ELR (cell line): ENCODE measurements at regions not wholly inside any gene's neighbourhood (a gene's known extent, or its start where the extent isn't known, plus 50 kb on each side); places are given as distances from the start of the nearest gene placed in this dataset.
"Not testable (repeated sequence)": the region's sequence is repeated elsewhere in the genome, so short reads cannot be mapped to it uniquely, and the experiment has no call there.

Source experiments
- DNase-seq: peaks from one replicate; pipeline ENCODE4 v3.0.0-alpha.2; 2015; ENCODE audit warnings: low read depth

DNA sequence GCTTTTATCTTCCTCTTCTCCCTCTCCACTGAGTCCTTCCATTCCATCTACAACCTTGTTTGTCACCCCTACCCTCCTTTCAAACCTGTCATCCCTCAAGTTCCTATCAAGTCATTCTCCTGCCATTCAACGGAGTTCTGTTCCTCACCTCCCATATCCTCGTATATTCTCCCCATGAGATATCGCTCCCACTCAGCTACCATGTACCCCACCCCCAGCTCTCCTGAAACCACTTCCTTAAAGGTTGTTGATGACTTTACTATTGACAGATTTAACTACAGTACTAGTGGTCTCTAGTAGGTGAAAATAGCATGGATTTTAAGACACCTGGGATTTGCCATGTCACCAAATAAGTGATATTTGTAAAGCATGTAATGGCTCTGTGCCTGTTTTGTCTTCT is 107.4 kb upstream of the BARHL2 start:
- DNase-seq = no peak

DNA sequence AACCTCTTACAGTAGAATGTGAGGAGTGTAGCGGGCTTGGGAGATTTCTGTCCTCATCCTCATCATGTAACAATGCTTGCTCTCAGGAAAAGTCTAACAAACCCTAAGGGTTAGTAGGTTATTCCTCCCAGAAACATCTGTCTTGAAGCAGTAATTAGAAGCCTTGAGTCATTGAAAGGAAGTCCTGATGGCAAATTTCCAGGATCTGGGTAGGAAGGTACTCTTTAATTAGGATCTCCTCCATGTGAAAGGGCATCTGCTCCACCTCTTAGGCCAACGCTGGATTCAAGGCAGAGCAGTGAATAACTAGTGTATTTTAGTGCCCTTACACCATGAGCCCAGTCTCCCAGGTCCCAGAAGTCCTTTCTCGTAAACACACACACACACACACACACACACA is 106.6 kb upstream of the BARHL2 start:
- no peak for DNase-seq

DNA sequence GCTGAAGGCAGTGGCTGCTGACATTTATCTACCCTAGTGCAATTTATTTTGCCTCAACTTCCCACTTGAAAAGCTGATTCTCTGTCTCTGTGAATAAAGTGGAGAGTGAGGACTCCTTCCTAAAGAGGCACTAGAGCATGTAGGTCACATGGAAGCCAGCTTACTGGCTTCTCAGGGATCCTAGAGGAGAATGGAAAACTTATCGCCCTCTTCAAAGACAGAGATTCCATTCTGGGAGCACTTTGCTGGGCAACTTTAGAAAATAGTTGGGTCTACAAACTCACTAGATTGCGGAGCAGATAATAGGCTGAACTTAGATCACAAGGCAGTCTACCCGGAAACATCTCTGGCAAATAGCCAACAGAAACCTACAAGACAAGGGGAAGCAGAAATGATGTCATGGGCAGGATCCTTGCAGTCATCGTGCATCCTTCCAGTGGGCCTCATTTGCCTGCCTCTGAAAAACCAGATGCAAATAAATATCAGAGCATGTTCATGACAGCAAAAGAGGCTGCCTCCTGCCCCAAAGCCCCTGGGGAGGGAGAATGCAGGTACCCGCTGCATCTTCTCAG is 104.8 kb upstream of the BARHL2 start:
- DNase-seq = no peak

DNA sequence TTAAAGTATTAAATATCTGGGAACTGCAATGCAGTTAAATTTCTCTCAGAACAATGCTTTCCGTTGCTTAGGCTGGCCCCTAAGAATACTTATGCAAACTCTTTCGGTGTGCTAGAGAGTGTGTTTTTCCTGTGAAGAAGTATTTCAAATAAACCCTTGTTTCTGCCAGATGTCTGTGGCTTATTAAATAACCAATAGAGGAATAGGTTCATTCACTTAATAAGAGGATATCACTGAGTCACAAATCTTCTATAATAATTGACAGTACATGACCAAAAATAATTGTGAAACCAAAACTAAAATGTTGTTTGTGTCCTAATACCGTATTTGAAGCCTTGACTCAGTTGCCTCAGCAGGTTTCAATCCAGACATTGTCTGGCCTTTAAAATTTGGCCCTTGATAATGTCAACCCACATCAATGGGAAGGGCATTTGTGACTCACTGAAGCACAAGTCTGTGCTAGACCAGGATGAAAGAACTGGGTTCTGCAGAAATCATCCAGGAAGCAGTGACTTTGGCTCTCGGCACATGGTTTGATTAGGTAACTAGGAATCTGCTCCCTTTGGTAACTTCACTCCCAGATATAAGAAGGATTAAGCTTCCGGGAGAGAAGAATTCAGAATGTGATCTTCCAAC is 104.2 kb upstream of the BARHL2 start:
- no peak for DNase-seq

DNA sequence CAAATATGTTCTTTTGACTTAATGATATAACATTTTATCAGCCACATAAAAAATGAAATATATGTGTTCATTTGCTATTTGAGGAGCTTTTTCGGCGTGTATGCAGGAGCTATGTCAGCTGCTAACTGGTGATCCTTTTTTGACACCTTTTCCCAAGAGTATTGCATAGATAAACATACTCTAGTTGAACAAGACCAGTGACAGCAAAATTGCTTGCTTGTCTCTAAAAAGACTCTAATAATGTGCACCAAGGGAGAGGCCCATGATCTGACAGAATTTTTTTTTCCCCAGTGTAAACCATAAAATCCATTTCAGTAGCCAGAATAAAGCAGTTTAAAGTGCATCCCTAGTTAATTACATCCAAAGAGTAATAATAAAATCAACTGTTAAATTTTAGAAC is 103.6 kb upstream of the BARHL2 start:
- no peak for DNase-seq

DNA sequence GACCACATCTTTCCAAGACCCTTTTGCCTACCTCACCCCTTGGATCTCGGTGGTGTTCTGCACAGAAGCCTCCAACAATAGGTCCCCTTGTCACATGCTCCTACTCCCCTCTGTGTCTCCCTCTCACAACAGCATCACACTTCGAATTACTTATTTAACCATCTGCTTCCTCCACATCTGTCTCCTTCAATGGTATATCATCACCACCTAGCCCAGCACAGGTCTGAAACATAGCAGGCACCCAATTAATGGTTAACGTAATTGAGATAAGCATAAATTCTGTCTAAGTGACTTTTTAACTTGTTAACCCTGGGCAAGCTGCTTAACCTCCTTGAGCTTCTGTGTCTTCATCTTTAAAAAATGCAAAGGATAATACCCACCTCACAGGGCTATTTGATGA is 100.3 kb upstream of the BARHL2 start:
- no peak for DNase-seq

DNA sequence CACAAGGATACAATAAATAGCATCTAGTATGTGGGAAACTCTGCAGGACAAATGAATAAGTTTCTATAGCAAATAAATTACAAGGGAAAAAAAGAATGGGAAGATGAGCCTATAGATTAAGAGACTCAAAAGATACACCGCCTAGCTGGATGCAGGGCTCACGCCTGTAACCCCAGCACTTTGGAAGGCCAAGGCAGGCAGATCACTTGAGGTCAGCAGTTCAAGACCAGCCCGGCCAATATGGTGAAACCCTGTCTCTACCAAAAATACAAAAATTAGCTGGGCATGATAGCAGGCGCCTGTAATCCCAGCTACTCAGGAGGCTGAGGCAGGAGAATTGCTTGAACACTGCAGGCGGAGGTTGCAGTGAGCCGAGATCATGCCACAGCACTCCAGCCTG is 95.1 kb upstream of the BARHL2 start:
- DNase-seq = not testable (repeated sequence)

DNA sequence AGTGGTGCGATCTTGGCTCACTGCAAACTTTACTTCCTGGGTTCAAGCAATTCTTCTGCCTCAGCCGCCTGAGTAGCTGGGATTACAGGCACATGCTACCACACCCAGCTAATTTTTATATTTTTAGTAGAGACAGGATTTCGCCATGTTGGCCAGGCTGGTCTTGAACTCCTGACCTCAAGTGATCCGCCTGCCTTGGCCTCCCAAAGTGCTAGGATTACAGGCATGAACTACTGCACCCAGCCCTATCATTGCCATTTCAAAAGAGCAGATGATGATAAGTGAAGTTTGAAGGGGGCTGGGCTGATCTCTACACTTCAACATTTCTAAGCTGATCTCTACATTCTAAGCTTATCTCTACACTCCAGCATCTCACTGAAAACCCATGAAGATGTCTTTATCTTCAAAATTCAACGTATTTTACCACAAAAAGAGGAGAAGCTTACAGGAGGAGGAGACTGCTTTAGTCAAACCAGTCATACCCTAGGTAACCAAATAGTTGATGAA is 94.4 kb upstream of the BARHL2 start:
- not testable (repeated sequence) for DNase-seq

DNA sequence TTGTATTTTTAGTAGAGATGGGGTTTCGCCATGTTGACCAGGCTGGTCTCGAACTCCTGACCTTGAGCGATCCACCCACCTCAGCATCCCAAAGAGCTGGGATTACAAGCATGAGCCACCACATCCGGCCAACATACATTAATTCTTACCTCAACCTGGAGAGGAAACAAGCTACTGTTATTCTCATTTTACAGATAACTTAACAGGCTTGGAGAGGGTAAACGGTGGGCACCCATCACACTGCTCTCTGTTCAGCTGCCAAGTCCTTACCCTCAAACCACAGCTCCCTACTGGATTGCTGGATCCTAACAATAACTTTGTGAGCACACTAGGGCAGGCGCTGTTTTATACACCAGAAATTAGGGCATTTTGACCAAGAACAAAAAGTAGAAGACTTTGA is 93.6 kb upstream of the BARHL2 start:
- no peak for DNase-seq

DNA sequence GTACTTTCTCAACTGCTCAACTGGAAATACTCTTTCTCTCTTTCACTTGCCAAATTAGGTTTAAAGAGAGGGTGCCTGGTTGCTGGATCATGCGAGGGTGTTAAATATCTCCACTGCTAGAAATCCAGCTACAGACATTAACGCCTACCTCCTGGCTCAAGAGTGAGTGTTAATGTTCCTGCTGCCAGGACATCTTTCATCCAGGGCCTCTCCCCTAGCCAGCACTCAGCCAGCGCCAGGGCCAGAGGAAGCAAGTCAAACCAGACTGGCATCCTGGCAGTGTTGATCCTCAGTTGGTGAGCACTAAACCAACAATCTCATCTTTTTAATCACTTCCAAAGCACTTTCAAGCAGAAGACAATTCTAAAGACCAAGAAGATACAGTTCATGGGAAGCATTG is 92.9 kb upstream of the BARHL2 start:
- no peak for DNase-seq

DNA sequence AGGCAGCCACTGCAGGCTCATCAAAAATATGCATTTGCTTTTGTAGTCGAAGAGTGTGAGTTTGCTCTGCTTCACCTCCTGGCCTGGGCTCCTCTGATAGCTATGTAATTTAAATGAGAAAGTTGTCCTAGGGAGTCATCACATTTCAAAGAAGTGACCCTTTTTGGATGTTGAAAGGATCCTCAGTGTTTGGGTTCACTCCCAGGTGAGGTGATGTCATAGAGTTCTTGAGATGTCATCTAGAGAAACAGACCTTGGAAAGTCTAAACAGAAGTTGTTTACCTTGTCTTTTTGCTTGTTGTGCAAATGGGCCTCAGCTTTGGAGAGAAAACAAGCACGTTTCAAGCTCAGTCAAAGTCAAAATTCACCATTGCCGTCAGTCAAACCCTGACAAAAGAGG is 92.0 kb upstream of the BARHL2 start:
- no peak for DNase-seq

DNA sequence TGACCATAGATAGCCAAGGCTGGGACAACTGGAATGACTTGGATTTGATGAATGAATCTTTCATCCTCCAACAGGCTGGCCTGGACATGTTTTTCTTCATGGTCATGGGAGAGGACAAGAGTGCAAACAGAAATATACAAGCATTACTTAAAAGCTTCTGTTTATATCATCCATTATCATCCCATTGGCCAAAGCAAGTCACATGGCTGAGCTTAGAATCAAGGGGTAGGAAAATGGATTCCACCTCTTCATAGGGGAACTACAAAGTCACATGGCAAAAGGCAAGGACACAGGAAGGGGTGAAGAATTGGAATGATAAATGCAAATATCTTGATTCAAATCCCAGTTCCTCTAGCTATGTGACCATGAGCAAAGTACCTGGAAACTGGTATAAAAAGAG is 90.2 kb upstream of the BARHL2 start:
- no peak for DNase-seq

DNA sequence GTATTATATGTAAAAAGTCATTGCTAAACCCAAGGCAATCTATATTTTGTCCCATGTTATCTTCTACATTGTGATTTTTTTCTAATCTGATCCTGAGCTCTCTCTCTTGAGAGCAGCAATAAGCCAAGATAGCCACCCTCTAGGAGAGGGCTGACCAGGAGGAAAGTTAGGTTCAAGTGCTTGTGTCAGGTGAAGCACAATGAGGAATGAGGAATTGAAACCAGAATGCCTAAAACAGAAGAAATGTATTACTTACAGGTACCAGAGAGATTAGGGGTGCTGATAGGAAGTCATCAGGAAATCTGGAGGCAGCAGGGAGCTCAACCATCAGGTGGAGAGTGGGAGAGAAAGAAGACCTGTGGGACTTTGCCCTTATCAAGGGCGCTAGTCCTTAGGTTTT is 85.5 kb upstream of the BARHL2 start:
- no peak for DNase-seq

DNA sequence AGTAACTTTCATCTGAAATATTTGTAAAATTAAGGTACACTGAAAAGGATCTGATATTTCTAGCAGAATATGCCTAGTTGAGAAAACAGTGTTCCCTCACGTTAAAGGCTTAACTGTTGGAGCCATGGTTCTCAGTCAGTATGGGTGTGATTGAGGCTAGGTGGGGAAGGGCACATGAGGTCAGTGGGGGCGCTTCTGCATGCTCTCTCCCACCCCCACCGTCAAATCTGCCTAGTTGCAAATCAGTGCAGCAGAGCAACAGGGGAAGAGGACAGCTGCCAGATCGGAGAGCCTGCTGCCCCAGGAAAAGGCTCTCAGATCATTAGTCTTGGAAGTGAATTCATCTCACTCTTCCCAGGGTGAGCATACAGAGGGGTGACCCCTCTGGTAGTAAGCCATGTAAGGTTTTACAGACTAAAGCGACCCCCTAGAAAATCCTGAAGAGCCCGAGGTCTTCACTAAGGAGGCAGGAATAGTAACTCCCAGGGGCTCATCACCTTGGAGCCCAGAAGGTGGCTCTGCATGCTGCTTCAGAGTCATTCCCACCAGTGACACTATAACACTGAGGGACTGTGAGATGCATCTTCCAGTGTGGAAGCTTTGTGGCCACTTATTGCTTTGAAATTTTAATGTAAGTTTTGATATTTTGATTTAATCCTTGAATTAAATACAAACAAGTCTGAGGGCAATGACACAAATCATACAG is 83.1 kb upstream of the BARHL2 start:
- no peak for DNase-seq

DNA sequence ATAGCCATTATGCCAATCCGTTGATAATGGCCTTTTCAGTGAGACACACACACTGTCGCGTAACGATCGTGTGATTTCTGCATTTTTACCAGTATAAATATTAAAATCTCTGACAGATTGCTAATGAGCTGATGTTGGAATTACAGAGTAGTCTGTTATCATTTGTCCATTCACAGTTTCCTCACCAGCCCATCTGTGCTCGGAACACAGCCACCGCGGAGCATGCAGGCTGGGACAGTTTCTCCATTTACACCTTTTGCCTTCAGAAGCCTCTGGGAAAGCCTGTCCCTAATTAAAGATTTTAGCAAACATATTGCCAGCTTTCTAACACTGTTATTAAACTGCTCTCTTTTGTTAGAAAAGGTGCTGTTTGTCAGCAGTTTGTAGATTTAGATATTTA is 82.2 kb upstream of the BARHL2 start:
- DNase-seq = no peak

DNA sequence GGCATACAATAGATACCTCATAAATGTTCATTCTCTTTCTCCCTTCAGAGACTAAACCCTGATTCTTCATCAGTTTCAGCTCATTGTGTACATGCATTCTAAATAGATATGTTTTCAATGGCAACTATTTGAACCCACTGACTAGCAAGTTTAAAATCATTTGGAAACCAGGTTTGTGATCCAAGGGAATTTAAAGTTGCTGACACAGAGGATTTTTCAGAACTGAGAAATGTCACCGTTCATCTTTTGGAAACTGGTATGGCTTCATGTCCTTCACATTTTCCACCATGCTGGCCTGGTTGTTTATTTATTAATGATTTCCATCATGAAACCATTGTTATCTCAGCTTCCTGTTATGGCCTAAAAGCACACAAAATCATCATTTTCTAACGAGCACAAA is 81.8 kb upstream of the BARHL2 start:
- no peak for DNase-seq

DNA sequence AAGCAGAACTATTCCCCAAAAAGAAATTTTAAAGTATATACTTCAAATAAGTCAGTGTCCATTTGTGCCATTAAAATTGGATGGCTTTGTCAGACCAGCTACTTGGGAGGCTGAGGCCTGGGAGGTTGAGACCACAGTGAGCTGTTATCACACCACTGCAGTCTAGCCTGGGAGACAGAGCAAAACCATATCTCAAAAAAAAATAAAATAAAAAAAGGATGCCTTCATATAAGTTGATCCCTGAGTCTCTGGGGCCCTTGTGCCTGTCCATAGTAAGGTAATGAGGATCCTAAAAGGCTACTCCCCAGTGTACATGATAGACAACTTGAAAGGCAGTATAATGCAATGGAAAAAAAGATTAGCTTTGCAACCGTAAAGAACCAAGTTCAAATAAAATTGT is 81.2 kb upstream of the BARHL2 start:
- no peak for DNase-seq

DNA sequence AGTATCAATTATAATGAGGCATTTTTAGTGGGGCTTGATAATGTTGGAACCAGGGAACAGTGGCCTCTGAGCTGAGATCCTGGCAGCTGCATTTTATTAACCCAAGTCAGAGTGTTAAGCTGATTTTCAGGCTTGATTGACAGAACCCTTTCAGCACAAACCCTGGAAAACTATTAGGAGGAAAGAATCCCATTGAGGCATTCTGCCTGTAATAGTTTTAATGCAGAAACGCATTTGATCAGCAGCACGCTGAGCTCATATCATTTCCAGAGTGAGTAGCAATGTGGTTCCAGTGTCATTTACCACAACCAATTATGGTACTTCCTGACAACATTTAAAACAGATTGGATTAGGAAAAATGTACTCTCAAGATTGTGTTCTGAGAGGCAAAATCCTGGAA is 78.3 kb upstream of the BARHL2 start:
- no peak for DNase-seq

DNA sequence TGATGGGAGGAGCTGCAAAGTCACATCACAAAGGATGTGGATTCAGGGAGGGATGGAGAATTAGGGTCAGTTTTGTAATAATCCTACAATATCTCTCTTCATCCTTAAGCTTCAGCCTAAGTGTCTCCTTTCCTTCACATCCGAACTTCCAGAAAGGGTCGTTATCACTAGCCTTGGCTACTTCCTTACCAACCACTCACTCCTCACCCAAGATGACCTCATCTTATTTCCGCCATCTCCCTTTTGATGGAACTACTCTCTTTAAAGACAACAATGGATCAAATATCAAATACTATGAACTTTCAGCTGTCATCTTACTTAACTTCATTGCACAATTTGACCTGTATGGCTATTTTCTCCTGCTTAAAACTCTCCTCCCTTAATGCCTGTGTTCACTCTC is 69.6 kb upstream of the BARHL2 start:
- no peak for DNase-seq

DNA sequence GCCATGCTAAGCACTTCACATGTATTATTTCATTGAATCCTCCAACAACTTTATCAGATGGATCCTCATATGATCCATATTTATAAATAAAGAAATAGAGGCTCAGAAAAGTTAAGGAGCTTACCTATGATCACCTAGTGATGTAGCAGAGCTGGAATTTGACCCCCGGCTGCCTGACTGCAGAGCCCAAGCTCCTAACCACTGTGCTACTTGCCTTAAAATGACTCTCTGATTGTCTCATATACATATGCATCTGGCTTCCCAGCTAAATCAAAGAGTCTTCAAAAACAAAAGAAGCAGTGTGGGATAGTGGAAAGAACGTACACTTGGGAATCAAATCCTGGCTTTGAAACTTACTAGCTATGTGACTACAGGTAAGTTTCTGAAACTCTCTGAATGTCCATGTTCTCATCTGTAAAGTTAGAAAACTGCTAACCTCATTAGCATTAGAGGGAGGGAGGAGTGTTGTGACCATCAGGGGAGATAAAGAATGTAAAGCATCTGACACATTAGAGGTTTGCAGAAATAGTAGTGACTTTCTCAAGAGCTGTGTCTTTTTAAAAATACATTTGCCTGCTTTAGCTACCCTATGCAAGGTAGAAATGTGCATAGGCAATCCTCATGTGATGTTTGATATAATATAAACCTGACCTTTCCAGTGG is 67.2 kb upstream of the BARHL2 start:
- DNase-seq = no peak

DNA sequence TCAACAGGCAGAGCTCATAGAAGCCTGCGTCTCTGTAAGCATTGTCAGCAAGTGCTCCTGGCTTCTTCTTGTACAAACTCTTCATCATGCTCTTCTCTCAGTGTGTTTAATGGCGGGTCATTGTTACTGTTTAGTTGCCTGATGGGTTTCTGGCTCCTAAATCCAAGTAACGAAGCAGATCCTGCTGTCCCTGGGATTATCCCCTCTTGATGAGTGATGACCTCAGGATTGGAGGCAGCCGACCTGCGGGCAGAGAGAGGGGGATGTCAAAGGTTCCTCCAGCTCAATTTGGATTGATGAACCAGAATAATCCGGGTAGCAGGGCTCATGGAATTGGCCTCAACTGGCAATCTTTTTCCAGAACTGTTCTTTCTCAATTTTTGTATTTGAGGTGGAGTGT is 66.1 kb upstream of the BARHL2 start:
- DNase-seq = no peak

DNA sequence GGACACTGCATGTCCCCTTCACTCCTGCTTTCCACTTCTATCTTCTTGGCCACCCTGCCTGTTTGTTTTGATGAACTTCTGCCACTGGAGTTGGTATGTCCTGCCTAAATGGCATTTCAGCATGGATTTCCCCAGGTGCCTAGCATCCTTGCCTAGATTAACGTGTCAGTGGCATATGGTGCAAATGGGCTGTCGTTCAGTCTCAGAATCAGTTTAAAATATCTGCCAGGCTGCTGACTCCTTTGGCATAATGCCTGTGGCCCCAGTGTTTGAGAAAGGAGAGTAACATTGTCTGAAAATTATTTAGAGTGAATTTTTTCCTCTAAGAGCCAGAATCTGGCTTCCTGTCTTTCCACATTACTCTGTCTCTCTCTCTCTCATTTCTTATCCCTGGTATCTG is 64.9 kb upstream of the BARHL2 start:
- DNase-seq = no peak

DNA sequence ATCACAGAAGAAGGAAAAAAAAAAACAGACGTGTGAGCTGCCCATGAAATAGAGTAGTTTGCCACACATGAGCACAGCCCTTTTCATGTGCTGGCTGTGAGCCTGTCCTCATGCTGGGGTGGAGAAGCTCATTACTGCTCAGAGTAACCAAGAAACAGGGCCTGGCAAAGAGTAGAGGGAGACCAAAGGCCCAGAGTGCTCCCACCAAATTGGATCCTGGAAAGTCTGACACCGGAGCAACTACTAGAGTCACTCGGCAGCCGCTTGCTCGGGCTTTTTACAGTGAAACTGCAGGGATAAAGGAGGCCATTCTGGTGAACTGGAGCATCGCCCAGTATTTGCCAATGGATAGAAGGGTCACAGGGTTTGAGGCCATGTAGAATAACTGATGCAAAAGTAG is 64.4 kb upstream of the BARHL2 start:
- DNase-seq = no peak
